ENCODE measurements at regions not wholly inside any gene's neighbourhood (a gene's known extent, or its start where the extent isn't known, plus 50 kb on each side); places are given as distances from the start of the nearest gene placed in this dataset.

GRCh38 chr3:145359040-145359439 is 801.9 kb downstream of the PLOD2 start:
- Histone ChIP-seq H3K4me1 (ENCODE audit: control insufficient read depth, extremely low read depth, insufficient read depth, low read length) (no peaks in the 10 kb centered on the region), H3K4me3 (ENCODE audit: control insufficient read depth in 2 of 3, extremely low read depth in 1 of 3, insufficient read depth in 2 of 3, low read depth in 1 of 3, low read length in 3 of 3) (no peak overlapping the region), H3K4me2 (ENCODE audit: control insufficient read depth, extremely low read depth, insufficient read depth, low read depth, low read length) (no peak overlapping the region), H3K9me1 (ENCODE audit: control insufficient read depth, extremely low read depth, insufficient read depth, low read length) (no peaks in the 10 kb centered on the region), H3K9ac (ENCODE audit: control insufficient read depth, extremely low read depth, insufficient read depth, low read length) (no peak overlapping the region), H3K27ac (ENCODE audit: control insufficient read depth, insufficient read depth, low read length) (no peak overlapping the region), H3K36me3 (ENCODE audit: control insufficient read depth in 2 of 2, extremely low read depth in 1 of 2, insufficient read depth in 2 of 2, low read length in 2 of 2) (no peaks in the 10 kb centered on the region), H3K9me3 (ENCODE audit: control insufficient read depth, low read depth, low read length) (peaks cover 6% of the 10 kb centered on the region), H3K27me3 (ENCODE audit: control insufficient read depth, extremely low read depth, insufficient read depth, low read length) (no peaks in the 10 kb centered on the region), H4K20me1 (ENCODE audit: control insufficient read depth, extremely low read depth, insufficient read depth, low read length) (no peaks in the 10 kb centered on the region), H3K79me2 (ENCODE audit: control insufficient read depth, insufficient read depth, low read length) (no peaks in the 10 kb centered on the region), H2AFZ (ENCODE audit: control insufficient read depth, low read length) (no peak overlapping the region)
- FAIRE-seq (no peak), DNase-seq (ENCODE audit: low read depth, low spot score) (no peak)
- TF ChIP-seq CTCF (optimal IDR thresholded peaks at IDR 0.05 in 1 of 3, IDR thresholded peaks at IDR 0.05 in 1 of 3, conservative IDR thresholded peaks at IDR 0.05 in 1 of 3; ENCODE audit: extremely low read depth in 1 of 3, insufficient read depth in 2 of 3, low read length in 3 of 3) (no peak), EZH2 (IDR thresholded peaks at IDR 0.05; ENCODE audit: low read length) (no peak)
- dilution Hi-C loops (cut with MboI; ENCODE audit: extremely low pct_ligation_motif_present, low sequenced_read_pairs), result no loop called here

GRCh38 chr3:145368748-145369147 is 792.2 kb downstream of the PLOD2 start:
- Histone ChIP-seq H3K4me3 (ENCODE audit: control insufficient read depth in 2 of 3, extremely low read depth in 1 of 3, insufficient read depth in 2 of 3, low read depth in 1 of 3, low read length in 3 of 3) (no peak overlapping the region), H3K36me3 (ENCODE audit: control insufficient read depth in 2 of 2, extremely low read depth in 1 of 2, insufficient read depth in 2 of 2, low read length in 2 of 2) (no peaks in the 10 kb centered on the region), H3K9ac (ENCODE audit: control insufficient read depth, extremely low read depth, insufficient read depth, low read length) (no peak overlapping the region), H3K4me2 (ENCODE audit: control insufficient read depth, extremely low read depth, insufficient read depth, low read depth, low read length) (no peak overlapping the region), H3K9me3 (ENCODE audit: control insufficient read depth, low read depth, low read length) (no peaks in the 10 kb centered on the region), H3K9me1 (ENCODE audit: control insufficient read depth, extremely low read depth, insufficient read depth, low read length) (no peaks in the 10 kb centered on the region), H3K79me2 (ENCODE audit: control insufficient read depth, insufficient read depth, low read length) (no peaks in the 10 kb centered on the region), H2AFZ (ENCODE audit: control insufficient read depth, low read length) (no peak overlapping the region), H3K27ac (ENCODE audit: control insufficient read depth, insufficient read depth, low read length) (no peak overlapping the region), H3K27me3 (ENCODE audit: control insufficient read depth, extremely low read depth, insufficient read depth, low read length) (no peaks in the 10 kb centered on the region), H4K20me1 (ENCODE audit: control insufficient read depth, extremely low read depth, insufficient read depth, low read length) (no peaks in the 10 kb centered on the region), H3K4me1 (ENCODE audit: control insufficient read depth, extremely low read depth, insufficient read depth, low read length) (no peaks in the 10 kb centered on the region)
- dilution Hi-C loops (cut with MboI; ENCODE audit: extremely low pct_ligation_motif_present, low sequenced_read_pairs), result no loop called here
- FAIRE-seq (no peak), DNase-seq (ENCODE audit: low read depth, low spot score) (no peak)
- no peak for TF ChIP-seq EZH2 (IDR thresholded peaks at IDR 0.05; ENCODE audit: low read length)
- TF ChIP-seq CTCF (optimal IDR thresholded peaks at IDR 0.05 in 1 of 3, IDR thresholded peaks at IDR 0.05 in 1 of 3, conservative IDR thresholded peaks at IDR 0.05 in 1 of 3; ENCODE audit: extremely low read depth in 1 of 3, insufficient read depth in 2 of 3, low read length in 3 of 3), result no peak
